ENCODE measurements at regions not wholly inside any gene's neighbourhood (a gene's known extent, or its start where the extent isn't known, plus 50 kb on each side); places are given as distances from the start of the nearest gene placed in this dataset.

- TF ChIP-seq TAF1 (IDR thresholded peaks at IDR 0.05; ENCODE audit: borderline replicate concordance, insufficient read depth, low read length), result no peak
- TF ChIP-seq POLR2AphosphoS5 (IDR thresholded peaks at IDR 0.05; ENCODE audit: low read depth, low read length), result no peak
- TF ChIP-seq SIN3A (IDR thresholded peaks at IDR 0.05; ENCODE audit: borderline replicate concordance, insufficient read depth, low read length), result no peak
- no peak for TF ChIP-seq FOXP2 (optimal IDR thresholded peaks at IDR 0.05; ENCODE audit: borderline replicate concordance, extremely low read depth, extremely low read length, insufficient read depth)
- TF ChIP-seq, protein P1, sequence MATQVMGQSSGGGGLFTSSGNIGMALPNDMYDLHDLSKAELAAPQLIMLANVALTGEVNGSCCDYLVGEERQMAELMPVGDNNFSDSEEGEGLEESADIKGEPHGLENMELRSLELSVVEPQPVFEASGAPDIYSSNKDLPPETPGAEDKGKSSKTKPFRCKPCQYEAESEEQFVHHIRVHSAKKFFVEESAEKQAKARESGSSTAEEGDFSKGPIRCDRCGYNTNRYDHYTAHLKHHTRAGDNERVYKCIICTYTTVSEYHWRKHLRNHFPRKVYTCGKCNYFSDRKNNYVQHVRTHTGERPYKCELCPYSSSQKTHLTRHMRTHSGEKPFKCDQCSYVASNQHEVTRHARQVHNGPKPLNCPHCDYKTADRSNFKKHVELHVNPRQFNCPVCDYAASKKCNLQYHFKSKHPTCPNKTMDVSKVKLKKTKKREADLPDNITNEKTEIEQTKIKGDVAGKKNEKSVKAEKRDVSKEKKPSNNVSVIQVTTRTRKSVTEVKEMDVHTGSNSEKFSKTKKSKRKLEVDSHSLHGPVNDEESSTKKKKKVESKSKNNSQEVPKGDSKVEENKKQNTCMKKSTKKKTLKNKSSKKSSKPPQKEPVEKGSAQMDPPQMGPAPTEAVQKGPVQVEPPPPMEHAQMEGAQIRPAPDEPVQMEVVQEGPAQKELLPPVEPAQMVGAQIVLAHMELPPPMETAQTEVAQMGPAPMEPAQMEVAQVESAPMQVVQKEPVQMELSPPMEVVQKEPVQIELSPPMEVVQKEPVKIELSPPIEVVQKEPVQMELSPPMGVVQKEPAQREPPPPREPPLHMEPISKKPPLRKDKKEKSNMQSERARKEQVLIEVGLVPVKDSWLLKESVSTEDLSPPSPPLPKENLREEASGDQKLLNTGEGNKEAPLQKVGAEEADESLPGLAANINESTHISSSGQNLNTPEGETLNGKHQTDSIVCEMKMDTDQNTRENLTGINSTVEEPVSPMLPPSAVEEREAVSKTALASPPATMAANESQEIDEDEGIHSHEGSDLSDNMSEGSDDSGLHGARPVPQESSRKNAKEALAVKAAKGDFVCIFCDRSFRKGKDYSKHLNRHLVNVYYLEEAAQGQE (IDR thresholded peaks at IDR 0.05; ENCODE audit: insufficient read depth in 1 of 2, low read depth in 2 of 2, low read length in 2 of 2), result no peak
Measured at GRCh38 chr11:15300341-15300740, 185.6 kb downstream of the INSC start.

DNA sequence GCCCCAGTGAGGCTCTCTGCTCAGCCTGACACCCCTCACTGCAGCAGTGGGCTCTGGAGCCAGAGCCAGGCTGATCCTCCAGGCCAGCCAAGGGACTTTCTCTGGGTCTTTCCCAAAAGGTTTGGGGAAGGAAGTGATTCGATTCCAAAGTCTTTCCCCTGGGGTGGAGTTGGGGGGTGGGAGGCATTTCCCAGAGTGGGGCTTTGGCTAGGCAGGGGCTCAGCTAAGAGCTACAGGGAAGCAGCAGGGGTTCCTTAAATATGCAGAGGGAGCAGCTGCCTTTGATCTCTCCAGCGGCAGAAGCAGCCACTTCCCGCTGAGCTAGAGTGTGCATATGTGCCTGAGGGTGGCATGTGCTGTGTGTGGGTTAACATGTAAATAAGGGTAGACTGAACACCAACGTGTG, 192.9 kb downstream of the INSC start:
- no peak for TF ChIP-seq FOXP2 (optimal IDR thresholded peaks at IDR 0.05; ENCODE audit: borderline replicate concordance, extremely low read depth, extremely low read length, insufficient read depth)
- no peak for TF ChIP-seq SIN3A (IDR thresholded peaks at IDR 0.05; ENCODE audit: borderline replicate concordance, insufficient read depth, low read length)
- TF ChIP-seq, protein P1 (IDR thresholded peaks at IDR 0.05; ENCODE audit: insufficient read depth in 1 of 2, low read depth in 2 of 2, low read length in 2 of 2), result no peak
- TF ChIP-seq TAF1 (IDR thresholded peaks at IDR 0.05; ENCODE audit: borderline replicate concordance, insufficient read depth, low read length), result no peak
- TF ChIP-seq POLR2AphosphoS5 (IDR thresholded peaks at IDR 0.05; ENCODE audit: low read depth, low read length), result no peak

GRCh38 chr11:15308840-15309239, 194.1 kb downstream of the INSC start:
- TF ChIP-seq FOXP2 (optimal IDR thresholded peaks at IDR 0.05; ENCODE audit: borderline replicate concordance, extremely low read depth, extremely low read length, insufficient read depth), result no peak
- no peak for TF ChIP-seq POLR2AphosphoS5 (IDR thresholded peaks at IDR 0.05; ENCODE audit: low read depth, low read length)
- TF ChIP-seq, protein P1 (IDR thresholded peaks at IDR 0.05; ENCODE audit: insufficient read depth in 1 of 2, low read depth in 2 of 2, low read length in 2 of 2), result no peak
- no peak for TF ChIP-seq SIN3A (IDR thresholded peaks at IDR 0.05; ENCODE audit: borderline replicate concordance, insufficient read depth, low read length)
- TF ChIP-seq TAF1 (IDR thresholded peaks at IDR 0.05; ENCODE audit: borderline replicate concordance, insufficient read depth, low read length), result no peak

GRCh38 chr11:15309296-15309695, 194.6 kb downstream of the INSC start:
- TF ChIP-seq SIN3A (IDR thresholded peaks at IDR 0.05; ENCODE audit: borderline replicate concordance, insufficient read depth, low read length), result no peak
- TF ChIP-seq, protein P1 (IDR thresholded peaks at IDR 0.05; ENCODE audit: insufficient read depth in 1 of 2, low read depth in 2 of 2, low read length in 2 of 2), result no peak
- TF ChIP-seq POLR2AphosphoS5 (IDR thresholded peaks at IDR 0.05; ENCODE audit: low read depth, low read length), result no peak
- no peak for TF ChIP-seq TAF1 (IDR thresholded peaks at IDR 0.05; ENCODE audit: borderline replicate concordance, insufficient read depth, low read length)
- no peak for TF ChIP-seq FOXP2 (optimal IDR thresholded peaks at IDR 0.05; ENCODE audit: borderline replicate concordance, extremely low read depth, extremely low read length, insufficient read depth)

DNA sequence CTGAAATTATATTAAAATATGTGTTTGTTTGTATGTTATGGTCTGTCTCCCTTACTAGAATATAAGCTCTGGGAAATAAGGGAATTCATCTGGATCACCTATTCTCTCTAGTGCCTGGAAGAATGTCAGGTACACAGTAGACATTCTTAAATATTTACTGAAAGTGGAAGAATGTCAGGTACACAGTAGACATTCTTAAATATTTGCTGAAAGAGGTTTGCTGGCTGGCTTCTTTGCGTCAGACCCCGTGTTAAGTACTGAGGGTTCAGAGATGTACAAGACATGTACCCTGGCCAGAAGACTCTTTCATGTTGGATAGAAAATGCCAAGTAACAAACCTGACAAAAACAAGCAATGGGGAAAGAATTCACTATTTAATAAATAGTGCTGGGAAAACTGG, 199.1 kb downstream of the INSC start:
- TF ChIP-seq FOXP2 (optimal IDR thresholded peaks at IDR 0.05; ENCODE audit: borderline replicate concordance, extremely low read depth, extremely low read length, insufficient read depth) (no peak), TAF1 (IDR thresholded peaks at IDR 0.05; ENCODE audit: borderline replicate concordance, insufficient read depth, low read length) (no peak), POLR2AphosphoS5 (IDR thresholded peaks at IDR 0.05; ENCODE audit: low read depth, low read length) (no peak), SIN3A (IDR thresholded peaks at IDR 0.05; ENCODE audit: borderline replicate concordance, insufficient read depth, low read length) (no peak)
- TF ChIP-seq, protein P1 (IDR thresholded peaks at IDR 0.05; ENCODE audit: insufficient read depth in 1 of 2, low read depth in 2 of 2, low read length in 2 of 2), result no peak
